OCI-LY7 (cell line): ENCODE measurements at regions not wholly inside any gene's neighbourhood (a gene's known extent, or its start where the extent isn't known, plus 50 kb on each side); places are given as distances from the start of the nearest gene placed in this dataset.
"Not testable (repeated sequence)": the region's sequence is repeated elsewhere in the genome, so short reads cannot be mapped to it uniquely, and the experiment has no call there.

Source experiments
- CTCF ChIP-seq: fragments of 200-600 bp; sonication (generic); conservative IDR thresholded peaks from 2 replicates; pipeline ENCODE4 v1.5.1; 2014; ENCODE audit warnings: mild to moderate bottlenecking, antibody characterized with exemption, low read length, moderate library complexity, mixed read lengths
- EZH2phosphoT487 ChIP-seq: fragments of 200-600 bp; sonication (generic); IDR thresholded peaks from 2 replicates; pipeline ENCODE4 v1.6.1; 2018; ENCODE audit warnings: low read depth, borderline replicate concordance, mild to moderate bottlenecking, mixed run types, antibody characterized with exemption, low read length, moderate library complexity, mixed read lengths

- TF ChIP-seq CTCF, EZH2phosphoT487: not testable (repeated sequence)
These were observed 193.8 kb downstream of the POTEG start for GRCh38 chr14:19240387-19240786.
